ENCODE measurements at regions not wholly inside any gene's neighbourhood (a gene's known extent, or its start where the extent isn't known, plus 50 kb on each side); places are given as distances from the start of the nearest gene placed in this dataset.
"Not testable (repeated sequence)": the region's sequence is repeated elsewhere in the genome, so short reads cannot be mapped to it uniquely, and the experiment has no call there.

GRCh38 chr4:64967286-64967685 is 558.0 kb upstream of the TECRL start:
- no peak for DNase-seq

- DNase-seq: no peak
These were observed 551.3 kb upstream of the TECRL start for GRCh38 chr4:64960516-64960915.

GRCh38 chr4:64940698-64941097 is 531.4 kb upstream of the TECRL start:
- no peak for DNase-seq

- DNase-seq: no peak
These were observed 526.3 kb upstream of the TECRL start for GRCh38 chr4:64935469-64936001.

GRCh38 chr4:64911846-64912245 is 502.6 kb upstream of the TECRL start:
- DNase-seq: no peak

- no peak for DNase-seq
These were observed 494.7 kb upstream of the TECRL start for GRCh38 chr4:64903986-64904385.

GRCh38 chr4:64899563-64899962 is 490.3 kb upstream of the TECRL start:
- DNase-seq: no peak

- DNase-seq: not testable (repeated sequence)
These were observed 489.8 kb upstream of the TECRL start for GRCh38 chr4:64899030-64899429.

GRCh38 chr4:64897683-64898082 is 488.4 kb upstream of the TECRL start:
- DNase-seq: no peak

GRCh38 chr4:64895031-64895430 is 485.8 kb upstream of the TECRL start:
- no peak for DNase-seq

- DNase-seq: no peak
These were observed 484.0 kb upstream of the TECRL start for GRCh38 chr4:64893205-64893604.

GRCh38 chr4:64889906-64890610 is 480.8 kb upstream of the TECRL start:
- no peak for DNase-seq

GRCh38 chr4:64883087-64883807 is 474.0 kb upstream of the TECRL start:
- DNase-seq: no peak

- no peak for DNase-seq
These were observed 473.2 kb upstream of the TECRL start for GRCh38 chr4:64882311-64883086.

- no peak for DNase-seq
These were observed 471.3 kb upstream of the TECRL start for GRCh38 chr4:64880557-64880956.

- no peak for DNase-seq
These were observed 466.8 kb upstream of the TECRL start for GRCh38 chr4:64876021-64876420.

- no peak for DNase-seq
These were observed 461.3 kb upstream of the TECRL start for GRCh38 chr4:64870558-64870957.

- DNase-seq: no peak
These were observed 448.6 kb upstream of the TECRL start for GRCh38 chr4:64857815-64858214.

- no peak for DNase-seq
These were observed 447.9 kb upstream of the TECRL start for GRCh38 chr4:64857198-64857597.

- no peak for DNase-seq
These were observed 437.2 kb upstream of the TECRL start for GRCh38 chr4:64846417-64846816.

GRCh38 chr4:64829749-64830148 is 420.5 kb upstream of the TECRL start:
- no peak for DNase-seq

GRCh38 chr4:64824591-64824990 is 415.3 kb upstream of the TECRL start:
- DNase-seq: no peak

GRCh38 chr4:64822405-64822804 is 413.2 kb upstream of the TECRL start:
- DNase-seq: no peak

Data from skin of body (tissue), 1 donor.